ENCODE measurements at regions not wholly inside any gene's neighbourhood (a gene's known extent, or its start where the extent isn't known, plus 50 kb on each side); places are given as distances from the start of the nearest gene placed in this dataset.

DNA sequence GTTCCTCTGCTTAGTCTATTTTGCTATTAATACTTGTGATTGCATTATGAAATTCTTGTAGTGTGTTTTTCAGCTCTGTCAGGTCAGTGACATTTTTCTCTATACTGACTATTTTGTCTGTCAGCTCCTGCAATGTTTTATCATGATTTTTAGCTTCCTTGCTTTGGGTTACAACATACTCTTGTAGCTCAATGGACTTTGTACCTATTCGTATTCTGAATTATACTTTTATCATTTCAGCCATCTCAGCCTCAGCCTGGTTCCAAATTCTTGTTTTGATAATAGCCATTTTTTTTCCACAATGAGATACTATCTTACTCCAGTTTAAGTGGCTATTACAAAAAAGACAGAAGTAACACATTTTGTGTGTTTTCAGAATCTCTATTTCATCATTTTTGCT is 204.2 kb upstream of the ONECUT1 start:
- intact Hi-C loops (cut with DNase I; ENCODE audit: low total_unique reads) = no loop called here
- Histone ChIP-seq H3K36me3 (no peaks in the 10 kb centered on the region), H3K4me1 (no peaks in the 10 kb centered on the region), H3K27ac (no peak overlapping the region), H3K9me3 (no peaks in the 10 kb centered on the region), H3K27me3 (no peaks in the 10 kb centered on the region), H3K4me3 (no peak overlapping the region)
- DNase-seq = no peak
- TF ChIP-seq CTCF (IDR thresholded peaks at IDR 0.05) = no peak
- TF ChIP-seq POLR2A (IDR thresholded peaks at IDR 0.05) = no peak

DNA sequence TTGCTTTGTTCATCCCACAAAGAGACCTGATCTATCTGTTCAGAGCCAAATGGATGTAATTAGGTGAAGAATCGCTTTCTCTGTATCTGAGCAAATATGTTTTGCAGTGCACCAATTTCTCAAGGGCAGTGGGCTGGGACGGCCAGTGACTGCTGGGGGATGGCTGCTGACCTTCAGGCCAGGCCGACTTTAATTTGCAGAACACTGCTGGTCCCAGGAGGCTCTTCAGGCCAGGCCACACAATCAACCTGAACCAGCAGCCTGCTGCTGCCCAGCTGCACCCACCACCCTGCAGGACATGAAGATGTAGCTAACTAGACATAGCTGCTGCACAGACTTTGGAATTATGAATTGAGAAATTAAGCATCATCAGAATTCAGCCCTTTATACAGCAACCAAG is 194.4 kb upstream of the ONECUT1 start:
- Histone ChIP-seq H3K27me3 (no peaks in the 10 kb centered on the region), H3K4me3 (no peak overlapping the region), H3K4me1 (no peaks in the 10 kb centered on the region), H3K9me3 (no peaks in the 10 kb centered on the region), H3K27ac (no peak overlapping the region), H3K36me3 (no peaks in the 10 kb centered on the region)
- no peak for DNase-seq
- intact Hi-C loops (cut with DNase I; ENCODE audit: low total_unique reads) = no loop called here
- no peak for TF ChIP-seq POLR2A (IDR thresholded peaks at IDR 0.05)
- no peak for TF ChIP-seq CTCF (IDR thresholded peaks at IDR 0.05)

DNA sequence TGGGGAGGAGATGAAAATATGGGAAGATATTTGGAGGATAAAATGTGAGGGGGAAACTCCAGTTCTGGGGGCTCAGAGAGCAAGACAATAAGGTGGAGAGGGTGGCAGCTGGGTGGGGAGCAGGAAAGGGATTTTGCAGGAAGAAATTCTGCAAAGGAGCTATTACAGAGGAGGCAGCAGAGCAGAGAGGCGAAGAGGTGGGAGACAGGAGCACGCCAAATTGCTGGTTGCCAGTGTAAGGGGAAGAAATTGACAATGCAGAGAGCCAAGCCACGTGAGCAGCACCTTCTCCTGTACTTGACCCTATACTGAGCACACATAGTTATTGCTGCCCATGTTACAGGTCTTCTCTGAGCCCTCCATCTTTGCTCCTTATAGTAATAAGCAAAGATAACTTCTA is 190.3 kb upstream of the ONECUT1 start:
- no peaks in the 10 kb centered on the region for H3K27me3 ChIP-seq
- H3K36me3 ChIP-seq = no peaks in the 10 kb centered on the region
- intact Hi-C loops (cut with DNase I; ENCODE audit: low total_unique reads) = no loop called here
- H3K9me3 ChIP-seq = no peaks in the 10 kb centered on the region
- no peak for DNase-seq
- TF ChIP-seq CTCF (IDR thresholded peaks at IDR 0.05) = no peak
- no peak for TF ChIP-seq POLR2A (IDR thresholded peaks at IDR 0.05)
- no peak overlapping the region for H3K4me3 ChIP-seq
- H3K27ac ChIP-seq = no peak overlapping the region
- no peaks in the 10 kb centered on the region for H3K4me1 ChIP-seq

GRCh38 chr15:52976516-52977075 is 186.5 kb upstream of the ONECUT1 start:
- H3K4me1 ChIP-seq = no peaks in the 10 kb centered on the region
- intact Hi-C loops (cut with DNase I; ENCODE audit: low total_unique reads) = no loop called here
- no peak for TF ChIP-seq CTCF (IDR thresholded peaks at IDR 0.05)
- no peak for TF ChIP-seq POLR2A (IDR thresholded peaks at IDR 0.05)
- H3K27ac ChIP-seq = no peak overlapping the region
- DNase-seq = no peak
- no peaks in the 10 kb centered on the region for H3K36me3 ChIP-seq
- no peaks in the 10 kb centered on the region for H3K27me3 ChIP-seq
- no peak overlapping the region for H3K4me3 ChIP-seq
- no peaks in the 10 kb centered on the region for H3K9me3 ChIP-seq

DNA sequence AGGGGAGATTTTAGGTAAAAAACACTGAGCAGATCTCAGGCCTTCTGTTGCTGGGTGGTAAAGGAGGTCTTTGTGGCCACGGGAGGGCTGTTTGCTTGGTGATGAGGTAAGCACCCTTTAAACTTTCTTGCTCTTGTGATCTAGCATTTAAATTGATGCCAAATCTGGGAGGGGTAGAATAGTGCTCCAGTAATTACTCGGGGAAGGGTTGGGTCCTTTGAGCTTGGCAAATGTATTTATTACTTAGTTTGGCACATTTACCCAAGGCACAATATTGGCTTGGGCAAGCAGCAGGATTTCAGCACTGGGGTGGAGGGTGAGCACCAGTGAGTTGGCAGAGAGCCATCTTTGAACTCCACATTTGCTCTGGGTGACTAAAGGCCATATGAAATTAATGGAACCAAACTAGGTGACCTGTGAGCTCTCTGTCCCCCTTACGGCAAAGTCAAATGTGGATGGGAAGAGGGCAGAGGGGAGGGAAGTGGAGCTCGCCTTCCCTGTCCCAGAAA is 185.9 kb upstream of the ONECUT1 start:
- Histone ChIP-seq H3K27ac (no peak overlapping the region), H3K27me3 (no peaks in the 10 kb centered on the region), H3K4me3 (no peak overlapping the region), H3K4me1 (no peaks in the 10 kb centered on the region), H3K36me3 (no peaks in the 10 kb centered on the region), H3K9me3 (no peaks in the 10 kb centered on the region)
- TF ChIP-seq POLR2A (IDR thresholded peaks at IDR 0.05) (no peak), CTCF (IDR thresholded peaks at IDR 0.05) (no peak)
- intact Hi-C loops (cut with DNase I; ENCODE audit: low total_unique reads) = no loop called here
- no peak for DNase-seq

Data from uterus (tissue), 3 donors.